ENCODE measurements at regions not wholly inside any gene's neighbourhood (a gene's known extent, or its start where the extent isn't known, plus 50 kb on each side); places are given as distances from the start of the nearest gene placed in this dataset.

- no peak for TF ChIP-seq CTCF (IDR thresholded peaks at IDR 0.05)
- TF ChIP-seq POLR2AphosphoS5 (IDR thresholded peaks at IDR 0.05), result no peak
- TF ChIP-seq POLR2A (IDR thresholded peaks at IDR 0.05), result no peak
Measured at GRCh38 chr7:12757443-12757842, 70.0 kb downstream of the ARL4A start.

Measured in suprapubic skin (tissue), 4 donors.